NCI-H1048 (cell line): ENCODE measurements at regions not wholly inside any gene's neighbourhood (a gene's known extent, or its start where the extent isn't known, plus 50 kb on each side); places are given as distances from the start of the nearest gene placed in this dataset.

Experiments used
- DNase-seq: peaks from one replicate; lab custom pipeline; 2025; lab: John Stamatoyannopoulos, UW

DNA sequence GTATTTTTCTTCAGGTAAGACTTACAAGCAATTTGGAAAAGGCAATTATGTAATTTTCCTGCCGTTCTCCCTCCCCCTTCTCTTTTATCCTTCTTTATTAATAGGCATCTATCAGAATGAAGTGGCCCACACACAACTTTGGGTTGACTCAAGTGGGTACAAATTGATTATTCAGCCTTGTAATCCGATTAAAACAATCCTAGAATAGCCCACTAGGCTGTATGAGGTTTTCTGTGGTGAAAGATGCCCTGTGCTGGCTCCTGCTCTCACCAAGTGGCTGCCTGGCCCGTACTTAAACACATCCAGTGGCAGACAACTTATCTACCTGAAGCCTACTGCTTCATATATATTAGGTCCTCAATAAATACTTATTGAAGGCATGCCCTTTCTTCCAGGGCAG is 177.3 kb upstream of the C9orf72 start:
- DNase-seq, result no peak

GRCh38 chr9:27752069-27752468 is 178.8 kb upstream of the C9orf72 start:
- no peak for DNase-seq

GRCh38 chr9:27755846-27756245 is 182.6 kb upstream of the C9orf72 start:
- DNase-seq, result no peak

- DNase-seq, result no peak
These were observed 183.1 kb upstream of the C9orf72 start for GRCh38 chr9:27756418-27756817.

GRCh38 chr9:27763831-27764230 is 190.6 kb upstream of the C9orf72 start:
- DNase-seq, result no peak

GRCh38 chr9:27765266-27766072 is 192.2 kb upstream of the C9orf72 start:
- no peak for DNase-seq

DNA sequence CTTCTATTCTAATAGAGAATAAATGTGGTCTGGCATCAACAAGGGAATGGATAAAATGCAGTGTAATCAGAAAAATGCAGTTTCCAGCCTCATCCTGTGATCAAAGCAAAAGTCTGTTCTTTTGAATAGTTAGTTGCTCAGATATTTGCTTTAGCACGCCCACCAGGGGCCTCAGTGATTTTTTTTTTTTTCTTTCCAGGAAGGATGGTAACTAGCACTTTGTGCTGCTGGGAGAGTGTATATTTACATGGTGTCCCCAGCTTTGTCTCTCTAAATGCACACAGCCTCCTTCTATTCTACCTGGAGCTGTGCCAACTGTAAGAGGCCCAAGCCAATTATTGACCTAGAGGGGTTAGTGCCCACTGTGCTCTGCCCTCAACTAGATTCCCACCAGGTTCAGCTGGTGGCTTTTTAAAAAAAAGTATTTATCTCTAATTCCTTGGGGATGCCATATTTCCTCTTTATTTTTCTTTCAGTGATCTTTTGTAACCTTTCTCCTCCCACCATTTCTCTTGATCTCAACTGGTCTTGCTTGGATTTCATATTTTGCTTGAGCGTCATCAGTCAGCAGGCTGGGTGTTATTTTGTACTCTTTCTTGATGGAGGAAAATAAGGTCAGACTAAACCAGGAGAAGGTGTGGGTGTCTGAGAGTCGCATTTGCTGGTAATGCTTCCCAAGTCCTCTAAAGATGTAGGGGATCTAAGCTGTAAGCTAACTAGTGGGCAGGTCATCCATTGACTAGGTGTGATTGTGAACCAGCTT is 193.0 kb upstream of the C9orf72 start:
- no peak for DNase-seq

- no peak for DNase-seq
These were observed 195.5 kb upstream of the C9orf72 start for GRCh38 chr9:27768781-27769180.

DNA sequence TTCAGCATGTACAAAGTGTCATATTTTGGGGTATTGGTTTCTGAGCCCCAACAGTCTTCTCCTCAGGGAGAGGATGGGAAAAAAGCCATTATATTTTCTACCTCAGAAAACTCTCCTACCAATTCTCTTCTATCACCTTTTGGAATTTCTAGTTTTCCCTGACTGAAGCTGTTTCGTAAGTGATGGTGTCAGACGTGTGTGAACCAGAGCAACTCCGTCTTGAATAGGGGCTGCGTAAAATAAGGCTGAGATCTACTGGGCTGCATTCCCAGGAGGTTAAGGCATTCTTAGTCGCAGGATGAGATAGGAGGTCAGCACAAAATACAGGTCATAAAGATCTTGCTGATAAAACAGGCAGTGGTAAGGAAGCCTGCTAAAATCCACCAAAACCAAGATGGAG is 197.3 kb upstream of the C9orf72 start:
- no peak for DNase-seq

DNA sequence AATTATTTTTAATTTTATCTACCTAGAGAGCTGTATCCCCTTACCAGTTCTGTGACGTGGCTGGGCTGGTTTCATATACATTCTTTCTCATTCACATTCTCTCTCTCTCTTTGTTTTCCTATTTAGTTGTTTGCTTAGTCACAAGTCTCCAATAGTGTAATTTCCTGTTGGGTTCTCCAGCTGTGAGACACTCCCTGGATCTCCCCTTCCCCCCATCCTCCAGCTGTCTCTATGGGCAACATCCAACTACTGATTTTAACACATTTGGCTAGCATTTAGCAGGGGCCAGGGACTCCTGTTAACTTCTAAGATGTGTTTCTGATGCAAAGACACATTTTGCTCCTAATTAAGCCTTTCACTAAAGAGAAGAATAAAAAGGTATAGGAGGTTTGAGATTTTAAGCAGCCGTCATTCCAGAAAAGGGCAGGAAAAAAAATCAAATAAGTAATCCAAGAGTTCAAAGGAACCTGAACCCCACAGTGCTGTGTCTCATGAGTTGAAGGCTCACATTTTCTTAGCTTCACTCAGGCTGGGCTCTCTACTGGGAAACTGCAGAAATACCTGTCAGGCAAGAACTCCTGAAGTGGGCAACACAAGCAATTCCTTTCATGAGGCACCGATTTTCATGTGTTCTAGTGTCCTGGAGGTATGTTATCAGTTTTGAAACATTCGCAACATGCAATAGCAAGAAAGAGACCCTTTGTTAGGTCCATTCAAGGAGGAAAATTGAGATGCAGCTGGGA is 198.7 kb upstream of the C9orf72 start:
- no peak for DNase-seq

GRCh38 chr9:27784847-27785713 is 211.8 kb upstream of the C9orf72 start:
- DNase-seq, result no peak

GRCh38 chr9:27785714-27786100 is 212.4 kb upstream of the C9orf72 start:
- DNase-seq, result no peak

DNA sequence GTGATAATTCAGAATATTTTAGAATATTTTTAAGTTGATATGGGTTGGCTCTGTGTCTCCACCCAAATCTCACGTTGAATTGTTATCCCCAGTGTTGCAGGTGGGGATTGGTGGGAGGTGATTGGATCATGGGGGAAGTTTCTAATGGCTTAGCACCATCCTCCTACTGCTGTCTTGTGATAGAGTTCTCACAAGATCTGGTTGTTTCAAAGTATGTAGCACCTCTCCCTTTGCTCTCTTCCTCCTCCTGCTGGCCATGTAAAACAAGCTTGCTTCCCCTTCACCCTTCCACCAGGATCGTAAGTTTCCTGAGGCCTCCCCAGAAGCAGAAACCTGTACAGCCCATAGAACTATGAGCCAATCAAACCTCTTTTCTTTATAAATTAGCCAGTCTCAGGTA is 214.6 kb upstream of the C9orf72 start:
- DNase-seq, result no peak

DNA sequence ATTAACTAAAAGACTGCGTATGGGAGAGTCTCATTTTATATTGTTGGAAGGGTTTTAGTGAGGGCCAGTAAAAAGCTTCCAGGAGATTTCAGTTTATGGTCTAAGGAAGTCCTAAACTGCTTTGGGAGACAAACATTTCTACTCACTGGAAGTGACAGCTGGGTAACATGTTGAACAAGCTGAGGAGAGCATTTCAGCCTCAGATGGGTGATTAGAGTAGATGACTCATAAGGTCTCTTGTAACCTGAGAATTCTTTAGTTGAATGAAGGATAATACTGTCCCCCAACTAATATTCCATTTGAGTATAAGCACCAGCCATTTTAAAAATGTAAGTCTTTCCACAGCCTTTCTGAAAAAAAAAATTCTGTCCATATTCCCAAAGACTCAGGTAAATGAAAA is 218.0 kb upstream of the C9orf72 start:
- DNase-seq, result no peak

DNA sequence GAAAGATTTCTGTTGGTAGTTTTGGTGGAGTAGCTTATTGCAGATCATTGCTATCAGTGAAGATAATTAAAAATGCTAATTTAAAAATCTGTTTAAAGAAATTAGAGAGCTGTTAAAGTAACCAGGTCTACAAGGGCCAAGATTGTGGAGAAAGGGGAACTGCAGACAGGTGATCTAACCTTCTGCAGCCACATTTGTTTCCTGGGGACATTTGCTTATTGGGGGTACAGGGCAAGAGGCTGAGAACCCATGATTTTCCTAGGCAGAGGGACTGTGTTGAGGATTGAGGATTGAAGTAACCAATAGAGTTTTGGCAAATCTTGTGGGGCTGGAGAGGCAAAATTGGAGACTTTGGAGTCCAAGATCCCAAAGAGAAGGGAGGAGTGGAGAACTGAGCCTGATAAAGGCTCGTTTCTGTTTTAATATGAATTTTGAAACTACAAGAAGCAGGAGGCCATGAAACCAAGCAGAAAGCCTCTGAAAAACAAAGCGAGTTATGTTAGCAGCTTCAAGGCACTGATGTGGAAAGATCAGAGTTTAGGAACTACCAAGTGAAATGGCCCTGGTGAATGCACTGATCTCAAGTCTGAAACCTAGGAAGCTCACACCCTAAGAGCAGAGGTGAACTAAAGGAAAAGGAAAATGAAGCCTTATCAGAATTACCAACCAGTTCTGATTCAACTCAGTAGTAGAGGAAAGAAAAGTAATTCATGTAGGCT is 219.8 kb upstream of the C9orf72 start:
- DNase-seq, result no peak

DNA sequence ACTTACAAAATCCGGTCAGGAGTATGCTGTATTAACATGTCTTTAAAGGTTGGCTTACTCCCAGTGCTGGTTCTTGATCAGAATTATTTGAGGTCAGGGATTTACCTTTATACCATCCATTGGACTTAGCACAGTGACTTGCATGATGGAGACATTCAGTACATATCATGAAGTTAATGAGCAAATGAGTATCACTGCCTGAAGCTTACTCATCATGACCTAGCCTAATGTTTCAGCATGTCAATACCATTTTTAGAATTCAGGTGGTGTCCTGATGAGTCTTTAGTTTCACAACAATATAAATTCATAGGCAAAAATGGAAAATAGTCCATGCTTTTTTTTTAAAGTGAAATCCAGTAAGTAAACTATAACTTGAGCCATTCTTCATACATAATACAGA is 226.0 kb upstream of the C9orf72 start:
- no peak for DNase-seq

DNA sequence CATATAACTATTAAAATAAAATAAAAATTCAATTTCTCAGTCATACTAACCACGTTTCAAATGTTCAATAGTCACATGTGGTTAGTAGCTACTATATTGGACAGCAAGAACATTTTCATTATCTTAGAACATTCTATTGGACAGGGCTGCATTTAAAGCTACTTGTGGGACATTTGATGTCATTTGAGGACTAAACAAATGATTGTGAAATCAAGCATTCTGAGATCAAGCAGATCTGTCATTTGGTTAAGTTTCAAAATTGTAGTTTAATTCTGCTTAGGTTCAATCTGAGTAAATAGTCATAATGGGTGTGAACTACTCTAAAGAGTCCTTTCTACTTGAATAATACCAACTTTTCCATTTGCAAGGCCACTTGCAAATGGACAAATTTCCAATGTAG is 226.9 kb upstream of the C9orf72 start:
- DNase-seq, result no peak

DNA sequence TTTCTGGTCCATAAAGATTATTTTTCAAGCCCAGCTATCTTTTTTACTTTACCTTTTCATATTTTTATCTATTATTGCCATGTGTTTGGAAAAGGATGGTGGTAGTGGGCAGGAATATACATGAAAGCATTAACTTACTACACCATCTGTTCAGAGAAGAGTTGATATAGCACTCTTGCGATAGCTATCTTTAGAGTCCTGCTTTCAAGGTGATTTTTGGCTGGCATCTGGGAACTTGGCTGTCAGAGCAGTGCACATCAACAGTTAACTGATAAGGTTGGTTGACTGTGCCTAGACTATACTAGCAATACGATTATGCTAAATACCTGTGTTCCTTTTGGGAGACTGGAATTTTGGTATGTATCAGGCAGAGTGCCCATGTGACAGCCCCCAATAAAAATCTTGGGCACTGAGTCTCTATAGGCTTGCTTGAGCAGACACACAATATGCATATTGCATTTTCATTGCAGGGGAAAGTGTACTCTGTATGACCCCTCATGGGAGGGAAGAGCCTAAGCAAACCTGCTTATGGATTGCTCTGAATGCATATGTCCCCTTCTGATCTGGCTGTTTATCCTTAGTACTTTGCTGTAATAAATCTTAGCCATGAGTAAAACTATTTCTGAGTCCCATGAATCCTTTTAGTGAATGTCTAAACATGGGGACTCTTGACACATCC is 227.6 kb upstream of the C9orf72 start:
- DNase-seq, result no peak

- DNase-seq, result no peak
These were observed 228.3 kb upstream of the C9orf72 start for GRCh38 chr9:27801545-27801944.

- no peak for DNase-seq
These were observed 229.1 kb upstream of the C9orf72 start for GRCh38 chr9:27802418-27802817.

DNA sequence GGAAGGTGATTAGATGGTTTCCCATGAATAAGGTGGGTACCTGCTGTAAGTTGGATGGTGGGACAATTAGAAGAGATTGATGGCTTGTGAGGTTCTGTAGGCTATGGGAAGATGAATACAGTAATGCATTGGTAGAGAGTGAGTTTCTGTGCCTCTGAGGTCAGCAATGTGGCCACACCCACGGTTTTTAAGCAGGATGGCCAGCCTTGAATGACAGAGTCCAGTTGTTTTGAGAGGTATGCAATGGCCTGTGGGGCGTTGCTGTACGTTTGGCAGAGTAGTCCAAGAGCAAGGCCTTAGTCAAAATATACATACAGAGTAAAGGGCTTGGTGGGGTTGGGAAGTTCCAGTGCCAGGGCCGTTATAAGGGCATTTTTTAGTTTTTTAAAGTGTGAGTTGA is 235.6 kb upstream of the C9orf72 start:
- DNase-seq, result no peak
